ENCODE measurements at regions not wholly inside any gene's neighbourhood (a gene's known extent, or its start where the extent isn't known, plus 50 kb on each side); places are given as distances from the start of the nearest gene placed in this dataset.
A peak's percentile ranks its signal among the peaks of the same experiment; 100 is the strongest.

GRCh38 chr17:77585142-77585860, 373.2 kb upstream of the TNRC6C start:
- WGBS, 2 donors, result 60 to 72% methylated on average over 9 of the region's 9 CpGs
- DNase-seq (no peak), FAIRE-seq (no peak), ATAC-seq (no peak)
- Histone ChIP-seq H3K27me3 (peaks cover 0 to 3% (median 0%) of the 10 kb centered on the region in 4 donors), H3K9me3 (no peaks in the 10 kb centered on the region), H3K27ac (no peak overlapping the region), H3K4me1 (no peaks in the 10 kb centered on the region), H3K36me3 (no peaks in the 10 kb centered on the region), H3K4me3 (no peak overlapping the region)
- no peak for TF ChIP-seq CTCF (IDR thresholded peaks at IDR 0.05)
- intact Hi-C loops (cut with DNase I), result no loop called here

GRCh38 chr17:77590951-77591735, 367.4 kb upstream of the TNRC6C start:
- intact Hi-C loops (cut with DNase I), result no loop called here
- DNase-seq, result peak in 1 of 6 donors; percentile 16
- Histone ChIP-seq H3K27ac (no peak overlapping the region), H3K4me3 (no peak overlapping the region), H3K4me1 (no peaks in the 10 kb centered on the region), H3K36me3 (no peaks in the 10 kb centered on the region), H3K27me3 (peaks cover 0 to 3% (median 0%) of the 10 kb centered on the region in 4 donors), H3K9me3 (no peaks in the 10 kb centered on the region)
- TF ChIP-seq CTCF (IDR thresholded peaks at IDR 0.05), result no peak
- FAIRE-seq, result no peak
- ATAC-seq, result no peak
- WGBS, 2 donors, result 41 to 53% methylated on average over 16 of the region's 16 CpGs

GRCh38 chr17:77592106-77592865, 366.2 kb upstream of the TNRC6C start:
- Histone ChIP-seq H3K4me3 (no peak overlapping the region), H3K27me3 (peaks cover 0 to 3% (median 0%) of the 10 kb centered on the region in 4 donors), H3K4me1 (no peaks in the 10 kb centered on the region), H3K9me3 (no peaks in the 10 kb centered on the region), H3K27ac (no peak overlapping the region), H3K36me3 (no peaks in the 10 kb centered on the region)
- TF ChIP-seq CTCF (IDR thresholded peaks at IDR 0.05), result no peak
- FAIRE-seq (no peak), ATAC-seq (no peak), DNase-seq (no peak)
- intact Hi-C loops (cut with DNase I), result no loop called here
- WGBS, 2 donors, result 45 to 56% methylated on average over 13 of the region's 13 CpGs

GRCh38 chr17:77593081-77593480, 365.4 kb upstream of the TNRC6C start:
- intact Hi-C loops (cut with DNase I), result no loop called here
- no peak for ATAC-seq

More at GRCh38 chr17:77593081-77593480, 365.4 kb upstream of the TNRC6C start:
- no peaks in the 10 kb centered on the region for H3K9me3 ChIP-seq
- TF ChIP-seq CTCF (IDR thresholded peaks at IDR 0.05), result no peak
- no peak overlapping the region for H3K4me3 ChIP-seq
- H3K4me1 ChIP-seq, result no peaks in the 10 kb centered on the region
- 52 to 68% methylated on average over 5 of the region's 5 CpGs for WGBS, 2 donors
- no peak for FAIRE-seq
- no peak overlapping the region for H3K27ac ChIP-seq
- peak in 1 of 6 donors; percentile 15 for DNase-seq
- peaks cover 0 to 3% (median 0%) of the 10 kb centered on the region in 4 donors for H3K27me3 ChIP-seq
- no peaks in the 10 kb centered on the region for H3K36me3 ChIP-seq

Data from pancreas (tissue), 10 donors.